Dedifferentiated amniotic fluid mesenchymal stem cell (primary cell): ENCODE measurements at regions not wholly inside any gene's neighbourhood (a gene's known extent, or its start where the extent isn't known, plus 50 kb on each side); places are given as distances from the start of the nearest gene placed in this dataset.
"Not testable (repeated sequence)": the region's sequence is repeated elsewhere in the genome, so short reads cannot be mapped to it uniquely, and the experiment has no call there.

Experiments used
- DNase-seq: peaks from one replicate; pipeline ENCODE4 v3.0.0-alpha.2; 2016; ENCODE audit errors: extremely low spot score

- no peak for DNase-seq
These were observed 233.1 kb downstream of the RPIA start for GRCh38 chr2:88924533-88924932.

DNA sequence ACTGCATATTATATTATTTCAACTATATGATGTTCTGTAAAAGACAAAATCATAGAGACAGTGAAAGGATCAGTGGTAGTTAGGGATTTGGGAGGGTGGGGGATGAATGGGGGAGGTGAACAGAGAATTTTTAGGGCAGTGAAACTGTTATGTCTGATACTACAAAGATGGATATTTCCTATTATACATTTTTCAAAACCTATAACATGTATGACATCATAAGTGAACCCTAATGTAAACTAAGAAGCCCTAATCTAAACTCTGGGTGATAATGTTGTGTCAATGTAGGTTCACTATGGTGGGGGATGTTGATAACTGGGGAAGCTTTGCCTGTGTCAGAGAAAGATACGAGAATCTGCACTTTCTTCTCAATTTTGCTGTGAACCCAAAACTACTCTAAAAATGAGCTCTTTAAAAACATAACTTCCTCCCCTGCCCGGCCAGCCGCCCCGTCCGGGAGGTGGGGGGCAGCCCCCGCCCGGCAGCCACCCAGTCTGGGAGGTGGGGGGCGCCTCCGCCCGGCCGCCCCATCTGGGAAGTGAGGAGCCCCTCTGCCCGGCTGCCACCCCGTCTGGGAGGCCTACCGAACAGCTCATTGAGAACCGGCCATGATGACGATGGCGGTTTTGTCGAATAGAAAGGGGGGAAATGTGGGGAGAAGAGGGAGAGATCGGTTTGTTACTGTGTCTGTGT, 234.4 kb downstream of the RPIA start:
- no peak for DNase-seq

- DNase-seq, result no peak
These were observed 235.7 kb downstream of the RPIA start for GRCh38 chr2:88927128-88927527.

DNA sequence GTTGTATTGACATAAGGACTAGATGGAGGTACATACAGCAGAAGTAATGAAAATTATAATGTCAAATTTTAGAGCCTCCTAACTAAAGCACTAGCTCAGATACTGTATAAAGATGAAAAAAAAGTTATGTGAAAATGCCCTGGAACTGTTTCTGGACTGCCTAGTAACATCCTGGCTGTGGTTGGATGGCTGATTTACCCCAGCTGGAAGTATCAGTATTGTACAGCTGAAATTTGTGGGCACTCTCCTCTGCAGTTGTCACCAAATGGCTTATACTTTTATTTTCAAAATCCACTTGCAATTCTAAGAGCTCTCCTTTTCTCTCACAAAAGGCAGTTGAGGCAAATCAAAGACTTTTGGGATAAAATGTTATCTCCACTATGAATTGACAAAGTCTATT, 239.2 kb downstream of the RPIA start:
- DNase-seq, result no peak

DNA sequence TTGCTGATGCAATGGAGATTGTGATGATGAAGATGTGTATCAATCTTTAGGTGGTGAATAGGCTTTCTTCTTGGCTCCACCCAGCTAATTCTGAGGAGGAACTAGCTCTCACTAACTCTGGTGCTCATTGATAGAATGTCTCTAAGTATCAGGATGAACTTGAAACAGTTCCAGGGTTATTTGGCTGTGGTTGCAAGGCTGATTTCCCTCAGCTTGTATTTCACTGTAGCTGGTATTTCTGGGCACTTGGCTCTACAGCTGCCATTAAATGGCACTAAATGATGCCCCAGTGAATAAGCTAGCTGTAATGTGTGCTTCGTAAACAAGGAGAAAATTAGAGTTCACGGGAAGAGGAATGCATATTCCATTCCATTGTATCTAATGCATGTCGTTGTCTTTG, 241.2 kb downstream of the RPIA start:
- DNase-seq, result no peak

DNA sequence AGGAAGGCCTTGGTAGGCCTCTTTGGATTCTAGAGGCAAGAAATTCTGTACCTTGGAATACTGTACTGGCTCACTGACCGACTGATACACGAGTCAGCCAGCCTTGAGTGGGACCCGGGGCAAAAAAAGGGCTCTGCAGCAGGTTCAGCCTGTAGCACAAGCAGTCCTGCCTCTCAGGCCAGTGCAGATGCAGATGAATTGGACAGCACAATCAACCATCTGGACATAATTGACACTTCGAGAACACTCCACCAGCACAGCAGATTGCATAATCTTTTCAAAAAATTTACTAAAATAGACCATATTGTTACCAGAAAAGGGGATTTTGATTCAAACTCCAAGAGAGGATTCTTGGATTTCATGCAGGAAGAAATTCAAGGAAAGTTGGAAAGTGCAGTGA, 241.6 kb downstream of the RPIA start:
- DNase-seq, result no peak

GRCh38 chr2:88933980-88934379, 242.5 kb downstream of the RPIA start:
- no peak for DNase-seq

DNA sequence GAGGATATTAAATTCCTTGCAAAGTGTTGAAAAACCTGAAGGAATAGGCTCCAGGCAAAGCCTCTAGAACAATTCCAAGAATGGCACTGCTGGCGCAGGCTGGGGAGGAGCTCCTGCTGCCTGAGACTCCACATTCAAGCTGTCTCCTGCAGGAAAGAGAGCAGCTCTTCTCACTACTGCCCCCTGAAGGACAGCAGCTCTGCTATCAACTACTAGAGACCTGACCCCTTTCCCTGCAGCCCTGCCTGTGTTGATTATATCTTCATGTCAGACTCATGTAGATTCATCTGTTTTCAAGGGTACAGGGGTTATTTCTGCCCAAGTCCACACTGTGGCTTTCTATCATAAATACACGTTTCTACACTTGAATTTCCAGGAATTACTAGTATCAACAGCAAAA, 249.7 kb downstream of the RPIA start:
- not testable (repeated sequence) for DNase-seq

DNA sequence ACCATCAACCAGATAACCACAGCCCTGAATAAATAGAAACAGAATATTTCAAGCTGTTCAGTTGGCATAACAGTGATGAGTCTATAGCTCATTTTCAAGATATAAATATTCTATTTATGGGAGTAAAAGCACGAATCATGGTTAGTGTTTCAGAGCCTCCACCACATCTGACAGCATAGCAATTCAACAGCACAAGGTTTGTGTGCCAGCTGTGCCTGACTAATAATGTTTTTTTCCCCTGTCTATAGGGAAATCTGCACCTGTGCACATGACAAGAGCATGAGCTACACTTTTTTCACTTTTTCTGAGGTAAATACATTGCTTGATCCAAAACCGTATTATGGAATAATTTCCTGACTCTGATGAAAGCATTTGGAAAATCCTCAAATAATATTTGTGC, 251.3 kb downstream of the RPIA start:
- no peak for DNase-seq

DNA sequence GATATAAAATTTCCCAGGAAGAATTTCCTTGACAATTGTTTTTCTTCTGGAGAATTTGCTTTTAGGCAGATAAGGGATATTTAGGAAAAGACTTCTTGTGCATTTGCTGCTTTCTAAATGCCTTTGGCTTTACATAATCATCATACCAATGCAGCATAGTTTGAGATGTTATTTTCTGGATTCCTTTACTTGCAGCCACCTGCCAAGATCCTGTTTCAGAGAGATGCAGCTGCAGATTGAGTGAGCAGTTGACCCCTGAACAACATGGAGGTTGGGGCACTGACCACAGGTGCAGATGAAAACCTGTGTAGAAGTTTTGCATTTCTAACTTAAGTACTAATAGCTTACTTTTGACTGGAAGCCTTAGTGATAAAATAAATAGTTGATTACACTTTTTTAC, 257.9 kb downstream of the RPIA start:
- no peak for DNase-seq

DNA sequence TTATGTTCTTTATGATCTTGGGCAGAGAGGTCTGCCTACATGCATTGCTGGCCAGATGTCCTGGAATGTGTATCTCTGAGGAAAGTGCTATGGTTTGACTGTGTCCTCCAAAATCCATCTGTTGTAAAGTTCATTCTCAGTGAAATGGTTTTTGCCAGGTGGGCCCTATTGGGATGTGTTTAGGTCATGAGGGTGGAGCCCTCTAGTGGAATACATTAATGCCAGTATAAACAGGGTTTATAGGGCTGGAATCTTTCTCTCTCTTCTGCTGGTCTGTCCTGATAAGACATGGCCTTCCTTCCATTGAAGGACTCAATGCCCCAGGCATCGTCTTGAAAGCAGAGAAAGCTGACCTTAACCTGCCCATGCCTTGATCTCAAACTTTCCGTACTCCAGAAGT, 258.5 kb downstream of the RPIA start:
- no peak for DNase-seq

- DNase-seq, result no peak
These were observed 264.1 kb downstream of the RPIA start for GRCh38 chr2:88955607-88956006.

DNA sequence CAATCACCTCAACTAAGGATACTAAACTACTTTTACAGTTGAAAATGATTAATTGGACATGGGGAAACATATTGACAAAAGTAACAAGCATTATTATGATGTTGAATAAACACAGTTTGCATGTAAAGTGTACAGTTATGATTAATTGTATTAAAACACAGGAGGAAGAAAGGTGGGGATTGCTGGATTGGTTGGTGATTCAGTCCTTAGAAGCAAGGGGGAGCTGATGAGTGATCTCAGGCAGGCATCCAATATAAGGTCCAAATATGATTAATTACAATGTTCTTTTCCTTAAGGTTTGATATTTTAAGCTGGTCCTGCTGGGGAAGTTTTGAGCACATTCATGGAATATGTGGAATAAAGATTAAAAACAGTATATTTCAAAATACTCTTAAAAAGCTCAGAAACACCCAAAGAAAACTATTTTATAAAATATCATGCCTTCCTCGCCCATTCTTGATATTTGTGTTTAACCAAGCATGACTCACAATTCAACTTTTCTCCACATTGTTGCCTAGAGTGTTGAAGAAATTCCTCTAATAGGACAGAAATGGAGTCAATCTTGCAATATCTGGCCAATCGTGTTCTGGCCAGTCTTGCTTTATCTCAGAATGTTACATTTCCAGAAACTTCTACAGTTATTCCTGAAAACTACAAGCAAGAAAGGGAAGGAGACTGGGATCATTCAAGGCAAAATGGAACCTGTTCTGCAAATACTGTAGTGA, 268.2 kb downstream of the RPIA start:
- no peak for DNase-seq

- DNase-seq, result not testable (repeated sequence)
These were observed 269.9 kb downstream of the RPIA start for GRCh38 chr2:88961323-88961722.

- no peak for DNase-seq
These were observed 276.4 kb downstream of the RPIA start for GRCh38 chr2:88967844-88968243.

DNA sequence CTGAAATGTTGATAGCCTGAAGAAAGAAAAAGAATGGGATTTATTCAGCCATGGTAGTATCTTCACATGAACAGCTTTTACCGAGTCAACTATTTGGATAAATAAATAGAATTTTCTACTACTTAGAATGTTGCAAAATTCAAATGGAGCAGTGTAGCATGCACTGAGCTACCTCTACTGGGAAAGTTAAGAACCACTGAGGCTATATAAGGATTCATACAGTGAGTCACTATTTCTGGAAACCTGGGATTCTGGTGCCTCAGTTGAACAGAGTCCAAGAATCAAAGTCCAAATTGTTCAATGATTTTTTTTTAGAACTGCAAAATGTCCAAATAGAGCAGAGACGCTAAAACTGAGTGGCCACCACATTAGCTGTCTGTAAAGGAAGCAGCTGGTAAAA, 286.5 kb downstream of the RPIA start:
- DNase-seq, result not testable (repeated sequence)

GRCh38 chr2:88978446-88978845, 287.0 kb downstream of the RPIA start:
- not testable (repeated sequence) for DNase-seq

GRCh38 chr2:88984079-88984478, 292.6 kb downstream of the RPIA start:
- DNase-seq, result not testable (repeated sequence)

DNA sequence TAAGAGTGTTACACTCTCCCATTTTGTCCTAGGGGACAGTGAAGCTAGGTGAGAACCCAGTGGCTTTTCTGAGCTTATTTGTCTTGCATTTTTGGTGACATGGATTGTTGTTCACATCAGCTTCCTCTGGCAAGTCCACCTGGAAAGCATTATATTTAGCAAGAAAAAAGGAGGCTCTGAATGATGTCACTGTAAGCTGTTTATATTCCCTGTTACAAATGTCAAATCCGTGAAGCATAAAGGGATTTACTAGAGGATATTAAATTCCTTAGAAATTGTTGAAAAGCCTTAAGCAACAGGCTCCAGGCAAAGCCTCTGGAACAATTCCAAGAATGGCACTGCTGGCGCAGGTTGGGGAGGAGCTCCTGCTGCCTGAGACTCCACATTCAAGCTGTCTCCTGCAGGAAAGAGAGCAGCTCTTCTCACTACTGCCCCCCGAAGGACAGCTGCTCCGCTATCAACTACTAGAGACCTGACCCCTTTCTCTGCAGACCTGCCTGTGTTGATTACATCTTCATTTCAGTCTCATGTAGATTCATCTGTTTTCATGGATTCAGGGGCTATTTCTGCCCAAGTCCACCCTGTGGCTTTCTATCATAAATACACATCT, 295.4 kb downstream of the RPIA start:
- not testable (repeated sequence) for DNase-seq

DNA sequence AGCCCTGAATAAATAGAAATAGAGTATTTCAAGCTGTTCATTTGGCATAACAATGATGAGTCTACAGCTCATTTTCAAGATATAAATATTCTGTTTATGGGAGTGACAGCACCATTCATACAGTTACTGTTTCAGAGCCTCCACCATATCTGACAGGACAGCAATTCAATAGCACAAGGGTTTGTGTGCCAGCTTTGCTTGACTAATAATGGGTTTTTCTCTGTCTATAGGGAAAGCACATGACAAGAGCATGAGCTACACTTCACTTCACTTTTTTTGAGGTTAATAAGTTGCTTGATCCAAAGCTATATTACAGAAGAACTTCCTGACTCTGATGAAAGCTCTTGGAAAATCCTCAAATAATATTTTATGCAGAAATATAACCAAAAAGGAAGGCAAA, 297.1 kb downstream of the RPIA start:
- DNase-seq, result not testable (repeated sequence)

DNA sequence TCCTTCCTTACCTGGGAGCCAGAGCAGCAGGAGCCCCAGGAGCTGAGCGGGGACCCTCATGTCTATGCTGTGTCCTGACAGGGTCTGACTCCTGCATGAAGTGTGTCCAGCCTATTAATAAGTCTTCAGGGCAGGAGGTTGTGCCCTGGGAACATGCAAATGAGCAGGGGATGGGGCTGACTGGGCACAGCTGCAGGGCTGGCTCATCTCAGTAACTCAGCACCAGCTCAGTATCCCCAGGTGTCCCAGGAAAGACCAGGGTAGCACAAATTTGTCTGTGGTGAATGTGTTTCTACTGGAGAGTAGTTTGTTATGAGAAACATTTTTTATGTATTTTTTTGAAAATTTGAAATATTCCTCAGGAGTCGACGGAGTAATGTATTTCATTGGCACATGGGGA, 301.3 kb downstream of the RPIA start:
- not testable (repeated sequence) for DNase-seq

DNA sequence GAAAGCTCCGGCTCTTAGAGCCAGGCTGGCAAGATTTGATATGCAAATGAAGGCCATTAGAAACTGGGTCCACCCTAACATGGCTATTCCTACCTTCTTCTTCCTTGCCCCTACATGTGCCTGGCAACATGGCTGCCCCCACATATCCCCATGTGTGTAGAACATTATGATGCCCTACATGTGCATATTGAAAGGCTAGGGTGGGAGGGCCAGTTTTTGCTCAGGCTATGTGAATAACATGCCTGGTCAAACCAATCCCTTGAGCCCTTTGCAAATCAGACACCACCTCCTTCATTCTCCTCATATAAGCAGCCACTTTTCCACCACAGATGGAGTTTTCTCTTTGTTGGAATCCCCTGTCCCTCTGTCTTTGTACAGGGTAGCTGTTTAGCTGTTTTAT, 303.4 kb downstream of the RPIA start:
- not testable (repeated sequence) for DNase-seq

DNA sequence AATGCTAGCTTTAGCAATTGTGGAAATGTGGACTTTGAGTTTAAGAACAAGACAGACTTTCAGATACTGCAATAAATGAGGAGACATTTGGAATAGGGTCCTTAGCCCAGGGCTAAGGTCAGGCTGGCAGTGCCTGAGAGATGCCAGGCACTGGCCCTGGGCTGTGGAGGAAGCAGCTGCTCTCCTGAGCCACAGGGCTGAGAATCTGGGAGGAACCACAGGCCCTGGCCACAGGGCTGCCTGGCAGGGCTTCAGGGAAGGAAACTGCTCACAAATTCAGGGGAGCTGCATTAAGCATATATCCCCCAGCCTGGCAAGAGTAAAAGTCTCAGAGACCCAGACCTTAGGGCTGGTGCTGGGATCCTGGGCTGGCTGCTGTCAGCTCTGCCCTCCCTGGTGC, 305.1 kb downstream of the RPIA start:
- not testable (repeated sequence) for DNase-seq
